Loucy (cell line): ENCODE measurements at regions not wholly inside any gene's neighbourhood (a gene's known extent, or its start where the extent isn't known, plus 50 kb on each side); places are given as distances from the start of the nearest gene placed in this dataset.

Source experiments
- H2AFZ ChIP-seq: fragments of 200-600 bp; sonication (generic); 2 replicates; pipeline ENCODE4 v1.6.0; 2016; ENCODE audit warnings: antibody characterized with exemption, mild to moderate bottlenecking, low read length, moderate library complexity
- H3F3A ChIP-seq: fragments of 200-600 bp; 2 replicates; pipeline ENCODE4 v1.6.0; 2016; ENCODE audit warnings: antibody characterized with exemption, low read depth, mild to moderate bottlenecking
- H3K27me3 ChIP-seq: fragments of 200-600 bp; sonication (generic); 2 replicates; pipeline ENCODE4 v1.6.1; 2014; ENCODE audit warnings: low read length, mild to moderate bottlenecking; ENCODE audit not compliant: insufficient read depth, poor library complexity, severe bottlenecking
- H3K36me3 ChIP-seq: fragments of 200-600 bp; sonication (generic); 2 replicates; pipeline ENCODE4 v1.6.1; 2016; ENCODE audit warnings: low read length; ENCODE audit not compliant: insufficient read depth
- H3K4me1 ChIP-seq: fragments of 200-600 bp; sonication (generic); 2 replicates; pipeline ENCODE4 v1.5.1; 2014; ENCODE audit warnings: low read length, mild to moderate bottlenecking; ENCODE audit not compliant: insufficient read depth, poor library complexity, severe bottlenecking
- H3K4me2 ChIP-seq: fragments of 200-600 bp; sonication (generic); 2 replicates; pipeline ENCODE4 v1.6.0; 2014; ENCODE audit warnings: antibody characterized with exemption, low read length, low read depth, mild to moderate bottlenecking; ENCODE audit not compliant: poor library complexity, severe bottlenecking
- H3K4me3 ChIP-seq: fragments of 200-600 bp; sonication (generic); 2 replicates; pipeline ENCODE4 v1.5.1; 2014; ENCODE audit warnings: low read length, mild to moderate bottlenecking, mixed read lengths; ENCODE audit not compliant: poor library complexity, severe bottlenecking
- H3K79me2 ChIP-seq: fragments of 200-600 bp; sonication (generic); 2 replicates; pipeline ENCODE4 v1.6.1; 2014; ENCODE audit warnings: low read length; ENCODE audit not compliant: insufficient read depth
- H3K9ac ChIP-seq: fragments of 200-600 bp; sonication (generic); 2 replicates; pipeline ENCODE4 v1.6.0; 2014; ENCODE audit warnings: mild to moderate bottlenecking, low read depth, low read length, moderate library complexity; ENCODE audit not compliant: poor library complexity, severe bottlenecking
- H3K9me2 ChIP-seq: fragments of 200-600 bp; sonication (generic); replicated peaks from 2 replicates; pipeline ENCODE4 v1.6.1; 2016; ENCODE audit warnings: low read depth, low read length, mixed read lengths
- H3K9me3 ChIP-seq: fragments of 200-600 bp; sonication (generic); 2 replicates; pipeline ENCODE4 v1.6.1; 2014; ENCODE audit warnings: mild to moderate bottlenecking, antibody characterized with exemption, low read length, low read depth; ENCODE audit not compliant: insufficient read depth
- H4K20me1 ChIP-seq: fragments of 200-600 bp; sonication (generic); 2 replicates; pipeline ENCODE4 v1.6.0; 2014; ENCODE audit warnings: antibody characterized with exemption, low read length, mild to moderate bottlenecking; ENCODE audit not compliant: insufficient read depth, poor library complexity, severe bottlenecking
- CTCF ChIP-seq: fragments of 200-600 bp; sonication (generic); conservative IDR thresholded peaks from 2 replicates; pipeline ENCODE4 v1.5.1; 2014; ENCODE audit warnings: mild to moderate bottlenecking, antibody characterized with exemption, low read length
- EZH2phosphoT487 ChIP-seq: fragments of 200-600 bp; IDR thresholded peaks from 2 replicates; pipeline ENCODE4 v1.6.1; 2018; ENCODE audit warnings: antibody characterized with exemption, mild to moderate bottlenecking, moderate library complexity, borderline replicate concordance

- no peaks in the 10 kb centered on the region for H3K9me3 ChIP-seq
- TF ChIP-seq CTCF (no peak), EZH2phosphoT487 (no peak)
- no peak overlapping the region for H3K4me2 ChIP-seq
- no peaks in the 10 kb centered on the region for H3K79me2 ChIP-seq
- H3K36me3 ChIP-seq = no peaks in the 10 kb centered on the region
- H3F3A ChIP-seq = no peaks in the 10 kb centered on the region
- no peak overlapping the region for H3K9ac ChIP-seq
- no peak overlapping the region for H3K4me3 ChIP-seq
- H4K20me1 ChIP-seq = no peaks in the 10 kb centered on the region
- H3K4me1 ChIP-seq = no peaks in the 10 kb centered on the region
- H3K9me2 ChIP-seq = no peaks in the 10 kb centered on the region
- no peak overlapping the region for H2AFZ ChIP-seq
- no peaks in the 10 kb centered on the region for H3K27me3 ChIP-seq
Measured at GRCh38 chr12:81874586-81874985, 115.4 kb upstream of the PPFIA2 start.

- no peaks in the 10 kb centered on the region for H3K27me3 ChIP-seq
- no peak overlapping the region for H2AFZ ChIP-seq
- H3K4me2 ChIP-seq = no peak overlapping the region
- H3K4me1 ChIP-seq = no peaks in the 10 kb centered on the region
- no peaks in the 10 kb centered on the region for H3K9me3 ChIP-seq
- H3K79me2 ChIP-seq = no peaks in the 10 kb centered on the region
- H3K9me2 ChIP-seq = no peaks in the 10 kb centered on the region
- TF ChIP-seq EZH2phosphoT487 (no peak), CTCF (no peak)
- H3K36me3 ChIP-seq = no peaks in the 10 kb centered on the region
- no peak overlapping the region for H3K9ac ChIP-seq
- no peaks in the 10 kb centered on the region for H3F3A ChIP-seq
- H3K4me3 ChIP-seq = no peak overlapping the region
- H4K20me1 ChIP-seq = no peaks in the 10 kb centered on the region
Measured at GRCh38 chr12:81874166-81874565, 115.0 kb upstream of the PPFIA2 start.

- H3K9ac ChIP-seq = no peak overlapping the region
- H3K9me3 ChIP-seq = no peaks in the 10 kb centered on the region
- no peaks in the 10 kb centered on the region for H3K4me1 ChIP-seq
- H3K36me3 ChIP-seq = no peaks in the 10 kb centered on the region
- H4K20me1 ChIP-seq = no peaks in the 10 kb centered on the region
- H3F3A ChIP-seq = no peaks in the 10 kb centered on the region
- no peak overlapping the region for H2AFZ ChIP-seq
- H3K9me2 ChIP-seq = no peaks in the 10 kb centered on the region
- no peak overlapping the region for H3K4me2 ChIP-seq
- no peak for TF ChIP-seq CTCF
- TF ChIP-seq EZH2phosphoT487 = no peak
- no peak overlapping the region for H3K4me3 ChIP-seq
- H3K27me3 ChIP-seq = no peaks in the 10 kb centered on the region
- no peaks in the 10 kb centered on the region for H3K79me2 ChIP-seq
Measured at GRCh38 chr12:81872400-81872799, 113.2 kb upstream of the PPFIA2 start.
